Natural killer cell (primary cell): ENCODE measurements at regions not wholly inside any gene's neighbourhood (a gene's known extent, or its start where the extent isn't known, plus 50 kb on each side); places are given as distances from the start of the nearest gene placed in this dataset.

Experiments
- ATAC-seq, 3 donors: fragments of 150-1000 bp in 2 of 3; fragments of 200-7000 bp in 1 of 3; cut with Tn5 transposase; 1 replicate in 1 of 3; 2 replicates in 2 of 3; pipeline ENCODE4 v1.10.0; 2021; ENCODE audit warnings: mild to moderate bottlenecking in 2 of 3, moderate library complexity in 2 of 3
- DNase-seq, 2 donors: peaks; one replicate each; pipeline versions ENCODE4 v3.0.0 to v3.0.0-alpha.2; 2013 to 2021; ENCODE audit warnings: mixed read lengths in 1 of 2
- H3K27ac ChIP-seq: one replicate; pipeline ENCODE4 v1.5.1; 2013; ENCODE audit warnings: mild to moderate bottlenecking, low read length
- H3K27me3 ChIP-seq: one replicate; pipeline ENCODE4 v1.6.1; 2013; ENCODE audit warnings: low read length; ENCODE audit not compliant: control insufficient read depth, insufficient read depth
- H3K36me3 ChIP-seq: one replicate; pipeline ENCODE4 v1.6.1; 2013; ENCODE audit warnings: low read length; ENCODE audit not compliant: control insufficient read depth, insufficient read depth
- H3K4me1 ChIP-seq: one replicate; pipeline ENCODE4 v1.6.1; 2013; ENCODE audit warnings: low read length; ENCODE audit not compliant: control insufficient read depth, insufficient read depth
- H3K4me3 ChIP-seq: one replicate; pipeline ENCODE4 v1.5.1; 2013; ENCODE audit warnings: low read length
- H3K9me3 ChIP-seq: one replicate; pipeline ENCODE4 v1.6.1; 2013; ENCODE audit warnings: low read length; ENCODE audit not compliant: control insufficient read depth, insufficient read depth
- H3K27ac Mint-ChIP-seq, 2 donors: one replicate each; pipeline ENCODE4 v1.8.0; 2022; ENCODE audit warnings: mild to moderate bottlenecking in 2 of 2, mixed read lengths in 2 of 2, moderate library complexity in 1 of 2
- H3K27me3 Mint-ChIP-seq, 2 donors: one replicate each; pipeline ENCODE4 v1.8.0; 2022; ENCODE audit warnings: low read depth in 2 of 2, mixed read lengths in 2 of 2
- H3K36me3 Mint-ChIP-seq: one replicate; pipeline ENCODE4 v1.8.0; 2022; ENCODE audit warnings: mixed read lengths
- H3K4me1 Mint-ChIP-seq, 2 donors: one replicate each; pipeline ENCODE4 v1.8.0; 2022; ENCODE audit warnings: mixed read lengths in 2 of 2
- H3K4me3 Mint-ChIP-seq: one replicate; pipeline ENCODE4 v1.8.0; 2022; ENCODE audit warnings: mild to moderate bottlenecking, moderate library complexity, mixed read lengths
- H3K9me3 Mint-ChIP-seq, 2 donors: one replicate each; pipeline ENCODE4 v1.8.0; 2022; ENCODE audit warnings: mixed read lengths in 2 of 2
- WGBS: methylation state at CpG from one replicate; pipeline ENCODE4 v1.1.7; 2013; ENCODE audit warnings: missing lambda C conversion rate; ENCODE audit not compliant: insufficient coverage; 5-methylcytosine and 5-hydroxymethylcytosine counted together
- intact Hi-C: fragments of 100-400 bp; cut with micrococcal nuclease; formaldehyde crosslinking; loops from one replicate; pipeline ENCODE4 v1.14.2; 2022
- TF ChIP-seq, protein P1 (sequence below): fragments of 200-600 bp; IDR thresholded peaks from one replicate; pipeline ENCODE4 v1.8.0; 2022; ENCODE audit warnings: antibody characterized with exemption

GRCh38 chr2:209305746-209306196 lies 118.1 kb upstream of the MAP2 start:
- Mint-ChIP-seq H3K27ac (no peak overlapping the region), H3K27me3 (no peaks in the 10 kb centered on the region), H3K4me3 (no peak overlapping the region), H3K4me1 (no peaks in the 10 kb centered on the region), H3K36me3 (no peaks in the 10 kb centered on the region), H3K9me3 (peaks cover 11 to 19% of the 10 kb centered on the region in 2 donors)
- TF ChIP-seq, protein P1, sequence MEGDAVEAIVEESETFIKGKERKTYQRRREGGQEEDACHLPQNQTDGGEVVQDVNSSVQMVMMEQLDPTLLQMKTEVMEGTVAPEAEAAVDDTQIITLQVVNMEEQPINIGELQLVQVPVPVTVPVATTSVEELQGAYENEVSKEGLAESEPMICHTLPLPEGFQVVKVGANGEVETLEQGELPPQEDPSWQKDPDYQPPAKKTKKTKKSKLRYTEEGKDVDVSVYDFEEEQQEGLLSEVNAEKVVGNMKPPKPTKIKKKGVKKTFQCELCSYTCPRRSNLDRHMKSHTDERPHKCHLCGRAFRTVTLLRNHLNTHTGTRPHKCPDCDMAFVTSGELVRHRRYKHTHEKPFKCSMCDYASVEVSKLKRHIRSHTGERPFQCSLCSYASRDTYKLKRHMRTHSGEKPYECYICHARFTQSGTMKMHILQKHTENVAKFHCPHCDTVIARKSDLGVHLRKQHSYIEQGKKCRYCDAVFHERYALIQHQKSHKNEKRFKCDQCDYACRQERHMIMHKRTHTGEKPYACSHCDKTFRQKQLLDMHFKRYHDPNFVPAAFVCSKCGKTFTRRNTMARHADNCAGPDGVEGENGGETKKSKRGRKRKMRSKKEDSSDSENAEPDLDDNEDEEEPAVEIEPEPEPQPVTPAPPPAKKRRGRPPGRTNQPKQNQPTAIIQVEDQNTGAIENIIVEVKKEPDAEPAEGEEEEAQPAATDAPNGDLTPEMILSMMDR = no peak
- H3K36me3 ChIP-seq = no peaks in the 10 kb centered on the region
- WGBS = 86% methylated on average over 7 of the region's 7 CpGs
- no peak for DNase-seq
- intact Hi-C loops = no loop called here
- no peak overlapping the region for H3K27ac ChIP-seq
- no peak for ATAC-seq
- H3K9me3 ChIP-seq = no peaks in the 10 kb centered on the region
- no peak overlapping the region for H3K4me3 ChIP-seq
- H3K27me3 ChIP-seq = no peaks in the 10 kb centered on the region
- no peaks in the 10 kb centered on the region for H3K4me1 ChIP-seq

DNA sequence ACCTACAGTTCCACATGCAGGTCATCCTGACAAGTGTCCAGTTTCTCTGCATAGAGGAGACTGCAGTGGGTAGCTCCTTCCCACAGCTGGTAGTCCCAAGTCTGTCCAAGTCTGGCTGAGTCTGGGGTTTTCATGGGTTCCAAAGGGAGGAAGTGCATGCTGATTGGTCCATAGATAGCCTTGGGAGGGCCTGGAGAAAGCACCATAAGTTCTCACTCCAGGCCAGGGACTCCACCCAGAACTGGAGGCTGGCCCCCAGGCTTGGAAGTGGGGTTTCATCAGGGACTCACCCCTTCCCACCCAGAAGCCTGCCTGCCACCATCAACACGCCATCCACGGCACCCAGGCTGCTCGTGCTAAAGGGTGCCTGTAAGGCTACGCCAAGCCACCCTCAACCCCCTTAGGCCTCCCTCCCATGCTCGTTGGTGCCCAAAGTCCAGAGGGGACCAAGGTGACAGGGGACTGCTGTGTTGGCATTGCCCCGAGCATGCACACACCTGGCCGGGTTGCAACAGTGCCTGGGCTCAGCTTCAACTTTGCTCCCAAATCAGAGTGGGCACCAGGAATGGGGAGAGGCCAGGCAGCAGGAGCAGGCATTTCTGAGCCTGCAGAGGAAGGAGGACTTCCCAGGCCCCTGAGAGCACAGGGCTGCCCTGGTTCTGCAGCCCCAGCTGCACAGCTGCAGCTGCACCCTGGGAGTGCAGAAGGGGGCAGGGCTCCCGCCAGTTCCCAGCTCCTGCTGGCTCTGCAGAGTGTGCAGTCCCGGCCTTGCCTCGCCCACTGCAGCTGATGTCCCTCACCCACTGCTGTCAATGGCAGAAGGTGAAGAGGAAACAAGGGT lies 116.5 kb upstream of the MAP2 start:
- Histone ChIP-seq H3K9me3 (no peaks in the 10 kb centered on the region), H3K27ac (no peak overlapping the region), H3K27me3 (no peaks in the 10 kb centered on the region), H3K36me3 (no peaks in the 10 kb centered on the region), H3K4me1 (no peaks in the 10 kb centered on the region), H3K4me3 (no peak overlapping the region)
- no peak for ATAC-seq
- H3K4me1 Mint-ChIP-seq = no peaks in the 10 kb centered on the region
- TF ChIP-seq, protein P1 = no peak
- H3K36me3 Mint-ChIP-seq = no peaks in the 10 kb centered on the region
- H3K9me3 Mint-ChIP-seq = peaks cover 7 to 11% of the 10 kb centered on the region in 2 donors
- no peak overlapping the region for H3K4me3 Mint-ChIP-seq
- no peak overlapping the region for H3K27ac Mint-ChIP-seq
- H3K27me3 Mint-ChIP-seq = no peaks in the 10 kb centered on the region
- intact Hi-C loops = no loop called here
- 82% methylated on average over 10 of the region's 10 CpGs for WGBS
- DNase-seq = no peak

DNA sequence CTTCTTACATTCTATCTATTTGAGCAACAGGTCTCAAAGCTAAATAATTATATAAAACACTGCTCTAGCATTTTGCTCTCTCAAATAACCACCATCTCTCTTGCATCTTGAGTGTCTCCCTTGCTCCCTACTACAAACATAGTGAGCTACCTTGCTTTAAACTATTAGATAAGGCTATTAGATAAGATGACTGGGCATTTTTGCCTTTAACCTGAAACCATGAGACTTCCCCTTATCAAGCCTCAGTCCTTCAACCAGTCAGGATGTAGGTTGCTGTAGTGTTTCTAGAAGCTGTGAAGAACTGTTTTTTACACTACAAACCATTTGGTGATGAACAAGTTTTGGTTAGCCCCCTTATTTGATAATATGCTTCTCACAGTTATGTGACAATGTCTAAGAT lies 115.4 kb upstream of the MAP2 start:
- no peaks in the 10 kb centered on the region for H3K4me1 ChIP-seq
- intact Hi-C loops = no loop called here

More for the DNA sequence above, 115.4 kb upstream of the MAP2 start:
- no peak for DNase-seq
- Histone ChIP-seq H3K27ac (no peak overlapping the region), H3K36me3 (no peaks in the 10 kb centered on the region), H3K9me3 (no peaks in the 10 kb centered on the region), H3K4me3 (no peak overlapping the region), H3K27me3 (no peaks in the 10 kb centered on the region)
- Mint-ChIP-seq H3K27me3 (no peaks in the 10 kb centered on the region), H3K4me1 (no peaks in the 10 kb centered on the region), H3K36me3 (no peaks in the 10 kb centered on the region), H3K4me3 (no peak overlapping the region), H3K9me3 (peaks cover 5 to 10% of the 10 kb centered on the region in 2 donors), H3K27ac (no peak overlapping the region)
- TF ChIP-seq, protein P1 = no peak
- no peak for ATAC-seq
